ENCODE measurements at regions not wholly inside any gene's neighbourhood (a gene's known extent, or its start where the extent isn't known, plus 50 kb on each side); places are given as distances from the start of the nearest gene placed in this dataset.
"Not testable (repeated sequence)": the region's sequence is repeated elsewhere in the genome, so short reads cannot be mapped to it uniquely, and the experiment has no call there.

DNA sequence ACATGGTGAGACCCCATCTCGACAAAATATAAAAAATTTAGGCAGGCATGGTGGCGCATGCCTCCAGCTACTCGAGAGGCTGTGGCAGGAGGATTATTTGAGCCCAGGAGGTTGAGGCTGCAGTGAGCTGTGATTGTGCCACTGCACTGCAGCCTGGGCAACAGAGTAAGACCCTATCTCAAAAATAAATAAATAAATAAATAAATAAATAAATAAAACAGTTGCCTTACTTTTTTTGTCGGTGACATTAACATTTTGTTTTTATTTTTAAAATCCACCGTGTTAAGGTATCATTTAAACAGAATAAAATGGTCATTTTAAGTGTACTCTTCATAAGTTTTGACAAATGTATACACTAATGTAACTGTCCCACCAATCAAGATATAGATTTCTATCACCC, 57.0 kb downstream of the RASL11A start:
- DNase-seq = no peak

GRCh38 chr13:27329210-27329609, 58.6 kb downstream of the RASL11A start:
- DNase-seq = no peak

- DNase-seq = peak; percentile 26
These were observed 64.3 kb downstream of the RASL11A start for GRCh38 chr13:27334774-27335435.

DNA sequence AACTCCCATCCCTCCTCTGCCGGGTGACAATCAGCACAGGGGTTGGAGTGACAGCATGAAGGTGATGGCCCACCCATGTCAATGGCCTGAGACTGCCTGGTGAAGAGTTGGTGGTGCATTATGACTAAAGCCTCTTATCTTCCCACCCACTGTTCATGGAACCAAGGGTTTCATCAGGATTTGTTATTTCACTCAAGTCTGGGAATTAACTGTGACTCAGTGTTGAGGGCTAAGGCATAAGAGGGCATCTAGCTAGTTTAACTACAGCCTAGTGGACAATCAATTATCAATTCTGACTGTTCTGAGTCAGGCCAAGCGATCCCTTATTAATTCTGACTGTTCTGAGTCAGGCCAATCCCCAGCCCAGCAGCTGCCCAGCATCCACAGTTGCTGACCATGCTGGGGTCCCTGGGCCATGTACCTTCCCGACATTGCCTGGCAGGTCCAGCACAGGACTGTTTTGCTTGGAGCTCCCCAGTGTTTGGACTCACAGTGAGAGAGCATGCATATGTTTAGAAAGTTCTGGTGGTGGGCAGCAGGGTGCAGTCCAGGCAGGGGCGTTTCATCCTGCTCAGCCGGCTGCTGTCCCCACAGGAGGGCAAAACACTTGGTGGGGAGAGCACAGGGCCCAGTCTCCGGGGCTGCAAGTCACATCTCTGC, 65.5 kb downstream of the RASL11A start:
- DNase-seq = no peak

GRCh38 chr13:27338207-27338606, 67.6 kb downstream of the RASL11A start:
- DNase-seq = no peak

DNA sequence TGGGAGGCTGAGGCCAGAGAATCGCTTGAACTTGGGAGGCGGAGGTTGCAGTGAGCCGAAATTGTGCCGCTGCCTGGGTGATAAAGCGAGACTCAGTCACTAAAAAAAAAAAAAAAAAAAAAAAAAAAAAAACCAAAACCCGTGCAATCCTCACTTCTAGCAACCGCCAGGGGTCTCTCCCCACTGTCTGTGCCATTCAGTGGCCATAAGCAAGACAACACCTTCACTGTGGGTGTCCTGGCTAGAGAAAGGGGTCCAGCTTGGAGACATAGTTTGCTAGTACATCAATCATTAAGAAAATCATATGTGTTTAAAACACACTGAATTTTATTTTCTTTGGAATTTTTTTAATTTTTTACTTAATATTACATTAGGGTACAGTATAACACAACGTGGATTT, 68.2 kb downstream of the RASL11A start:
- DNase-seq = peak; percentile 9

DNA sequence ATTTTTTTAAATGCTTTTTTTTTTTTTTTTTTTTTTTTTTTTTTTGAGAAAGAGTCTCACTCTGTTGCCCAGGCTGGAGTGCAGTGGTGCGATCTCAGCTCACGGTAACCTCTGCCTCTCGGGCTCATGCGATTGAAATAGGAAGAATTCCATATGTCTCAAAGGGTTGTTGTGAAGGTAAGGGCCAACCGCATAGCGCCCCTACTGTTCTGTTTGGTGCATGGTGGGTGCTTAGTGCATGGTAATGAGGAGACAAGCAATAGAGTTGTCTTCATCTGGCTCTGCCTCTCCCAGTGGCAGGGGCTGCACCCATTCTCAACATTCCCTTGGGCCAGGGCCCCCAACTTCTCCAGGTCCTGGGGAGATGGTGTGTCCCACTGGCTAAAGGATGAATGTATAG, 68.7 kb downstream of the RASL11A start:
- DNase-seq = peak; percentile 10

- no peak for DNase-seq
These were observed 71.0 kb downstream of the RASL11A start for GRCh38 chr13:27341616-27342015.

- no peak for DNase-seq
These were observed 76.7 kb downstream of the RASL11A start for GRCh38 chr13:27347211-27347772.

GRCh38 chr13:27348461-27348860, 76.0 kb upstream of the GTF3A start:
- no peak for DNase-seq

DNA sequence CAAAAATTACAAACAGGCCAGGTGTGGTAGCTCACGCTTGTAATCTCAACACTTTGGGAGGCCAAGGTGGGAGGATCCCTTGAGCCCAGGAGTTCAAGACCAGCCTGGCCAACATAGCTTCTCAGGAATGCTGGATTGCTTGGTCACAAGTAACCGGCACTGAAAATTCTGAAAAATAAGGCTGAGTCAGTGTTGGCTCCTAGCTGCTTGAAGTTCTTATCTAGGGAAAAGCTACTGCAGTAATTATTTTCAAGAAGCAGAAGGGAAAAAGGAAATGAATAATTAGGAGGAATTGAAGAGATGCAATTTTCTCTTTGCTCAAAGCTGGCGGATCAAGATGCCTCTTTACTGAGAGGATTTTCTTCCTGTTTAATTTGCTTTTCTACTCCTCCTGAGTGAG, 75.0 kb upstream of the GTF3A start:
- DNase-seq = no peak

DNA sequence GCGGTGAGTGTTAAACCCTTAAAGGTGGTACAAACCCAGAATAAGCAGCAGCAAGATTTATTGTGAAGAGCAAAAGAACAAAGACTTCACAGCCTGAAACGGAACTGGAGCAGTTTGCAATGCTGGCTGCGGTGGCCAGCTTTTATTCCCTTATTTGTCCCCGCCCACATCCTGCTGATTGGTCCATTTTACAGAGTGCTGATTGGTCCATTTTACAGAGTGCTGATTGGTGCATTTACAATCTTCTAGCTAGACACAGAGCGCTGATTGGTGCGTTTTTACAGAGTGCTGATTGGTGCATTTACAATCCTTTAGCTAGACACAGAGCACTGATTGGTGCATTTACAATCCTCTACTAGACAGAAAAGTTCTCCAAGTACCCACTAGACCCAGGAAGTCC, 73.6 kb upstream of the GTF3A start:
- DNase-seq = not testable (repeated sequence)

GRCh38 chr13:27352698-27353097, 71.7 kb upstream of the GTF3A start:
- DNase-seq = no peak

GRCh38 chr13:27353166-27353583, 71.2 kb upstream of the GTF3A start:
- no peak for DNase-seq

DNA sequence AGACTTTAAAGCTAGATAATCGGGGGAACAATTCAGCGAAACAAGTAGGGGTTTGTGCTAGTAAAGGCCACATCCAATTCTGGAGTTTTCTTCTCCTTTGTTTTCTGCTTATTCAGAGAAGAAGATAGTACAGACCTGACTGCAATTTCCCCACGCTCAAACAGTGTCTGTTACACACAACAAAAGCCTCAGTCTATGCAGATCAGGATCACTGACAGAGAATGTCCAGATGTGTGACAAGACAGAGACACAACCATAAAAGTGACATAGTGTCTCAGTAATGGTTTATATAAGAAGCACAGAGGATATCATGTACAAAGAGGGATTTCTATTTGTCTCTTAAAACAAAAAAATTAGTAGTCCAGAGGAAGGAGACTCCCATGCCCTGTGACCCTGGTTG, 70.7 kb upstream of the GTF3A start:
- DNase-seq = no peak

DNA sequence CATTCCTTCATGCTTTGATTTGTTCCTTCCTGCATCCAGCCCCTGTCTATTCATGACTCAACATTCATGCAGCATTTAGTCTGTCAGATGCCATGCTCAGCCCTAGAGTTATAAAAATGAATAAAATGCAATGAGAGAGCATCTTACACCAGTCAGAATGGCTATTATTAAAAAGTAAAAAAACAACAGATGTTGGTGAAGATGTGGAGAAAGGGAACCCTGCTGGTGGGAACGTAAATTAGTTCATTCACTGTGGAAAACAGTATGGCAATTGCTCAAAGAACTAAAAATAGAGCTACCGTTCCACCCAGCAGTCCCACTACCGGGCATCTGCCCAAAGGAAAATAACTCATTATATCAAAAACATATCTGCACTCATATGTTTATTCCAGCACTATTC, 70.0 kb upstream of the GTF3A start:
- no peak for DNase-seq

GRCh38 chr13:27355894-27356293, 68.5 kb upstream of the GTF3A start:
- DNase-seq = peak; percentile 28

DNA sequence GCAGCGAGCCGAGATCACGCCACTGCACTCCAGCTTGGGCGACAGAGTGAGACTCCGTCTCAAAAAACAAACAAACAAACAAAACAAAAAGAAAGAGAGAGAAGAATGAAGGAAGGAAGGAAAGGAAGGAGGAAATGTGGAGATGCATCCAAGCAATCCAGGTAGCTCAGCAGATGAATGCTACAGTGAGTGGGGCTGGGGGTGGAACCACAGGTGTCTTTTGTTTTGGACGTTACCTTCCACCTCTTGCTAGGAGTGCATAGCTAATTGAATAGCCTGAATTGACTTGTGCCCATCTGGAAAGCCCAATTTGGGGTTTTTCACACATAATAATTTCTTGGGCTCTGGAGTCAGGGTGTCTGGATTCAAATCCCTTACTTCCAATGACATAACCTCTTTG, 66.0 kb upstream of the GTF3A start:
- DNase-seq = no peak

DNA sequence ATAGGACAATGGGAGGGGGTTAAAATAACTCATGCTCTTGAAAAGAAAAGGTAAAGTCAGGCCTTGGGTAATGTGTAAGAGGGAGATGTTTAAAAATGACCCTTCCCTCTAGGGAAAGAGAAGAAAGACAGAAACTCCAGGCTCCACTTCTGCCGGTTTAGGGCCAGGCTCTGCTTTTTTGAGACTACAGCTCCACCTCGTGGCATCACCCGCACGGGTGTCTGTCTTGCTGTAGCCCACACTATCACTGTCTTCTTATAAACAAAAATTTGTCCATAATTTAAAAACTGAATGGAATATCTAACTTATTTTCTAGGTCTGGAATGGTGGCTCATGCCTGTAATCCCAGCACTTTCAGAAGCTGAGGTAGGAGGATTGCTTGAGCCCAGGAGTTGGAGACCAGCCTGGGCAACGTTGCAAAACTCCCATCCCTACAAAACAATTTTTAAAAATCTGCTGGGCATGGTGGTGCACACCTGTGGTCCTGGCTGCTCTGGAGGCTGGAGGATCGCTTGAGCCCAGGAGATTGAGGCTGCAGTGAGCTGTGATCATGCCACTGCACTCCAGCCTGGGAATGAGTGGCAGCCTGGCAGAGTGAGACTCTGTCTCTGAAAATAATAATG, 65.1 kb upstream of the GTF3A start:
- peak; percentile 47 for DNase-seq

DNA sequence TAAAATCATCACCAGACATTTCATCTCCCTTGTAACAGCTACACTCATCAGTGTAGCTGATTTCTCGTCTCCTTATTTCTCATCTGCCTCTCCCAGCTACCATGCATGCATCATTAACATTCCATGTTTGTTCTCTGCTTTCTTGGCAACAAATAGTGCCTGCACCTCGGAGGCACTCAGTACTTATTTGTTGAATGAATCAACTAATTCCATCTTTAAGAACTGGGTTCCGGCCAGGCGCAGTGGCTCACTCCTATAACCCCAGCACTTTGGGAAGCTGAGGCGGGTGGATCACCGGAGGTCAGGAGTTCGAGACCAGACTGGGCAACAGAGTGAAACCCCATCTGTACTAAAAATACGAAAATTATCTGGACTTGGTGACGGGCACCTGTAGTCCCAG, 63.9 kb upstream of the GTF3A start:
- DNase-seq = no peak

- peak; percentile 84 for DNase-seq
These were observed 62.2 kb upstream of the GTF3A start for GRCh38 chr13:27362064-27362751.

DNA sequence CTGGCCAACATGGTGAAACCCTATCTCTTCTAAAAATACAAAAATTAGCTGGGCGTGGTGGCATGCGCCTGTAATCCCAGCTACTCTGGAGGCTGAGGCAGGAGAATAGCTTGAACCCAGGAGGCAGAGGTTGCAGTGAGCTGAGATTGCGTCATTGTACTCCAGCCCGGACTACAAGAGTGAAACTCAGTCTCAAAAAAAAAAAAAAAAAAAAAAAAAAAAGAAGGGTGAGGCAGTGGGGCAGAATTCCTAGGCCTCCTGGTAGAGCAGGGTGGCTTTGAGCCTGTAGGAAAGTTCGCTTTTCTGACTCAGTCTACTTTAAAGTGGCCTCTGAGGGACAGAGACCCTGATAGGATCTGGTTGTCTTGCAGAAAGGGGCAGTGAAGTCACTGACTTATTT, 60.8 kb upstream of the GTF3A start:
- DNase-seq = not testable (repeated sequence)

DNA sequence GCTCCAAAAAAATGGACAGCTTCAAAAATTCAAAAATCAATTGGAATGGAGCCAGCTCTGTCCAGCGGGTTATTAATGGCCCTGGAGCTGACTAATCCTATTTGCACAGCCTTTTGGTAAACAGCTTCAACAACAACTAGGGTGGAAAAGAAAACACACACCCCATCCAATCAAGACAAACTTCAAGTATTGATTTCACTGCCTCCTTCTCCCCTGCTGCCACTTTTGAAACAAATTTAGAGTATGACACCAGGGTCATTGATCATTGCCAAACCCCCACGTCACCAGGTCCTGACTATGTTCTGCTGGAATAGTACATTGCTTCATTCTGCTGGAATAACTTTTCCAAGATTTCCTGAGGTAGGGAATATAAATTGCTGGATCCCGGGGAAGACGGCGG, 56.8 kb upstream of the GTF3A start:
- DNase-seq = peak; percentile 20

Data from NCI-H146 (cell line).